ENCODE measurements at regions not wholly inside any gene's neighbourhood (a gene's known extent, or its start where the extent isn't known, plus 50 kb on each side); places are given as distances from the start of the nearest gene placed in this dataset.
A peak's percentile ranks its signal among the peaks of the same experiment; 100 is the strongest.

DNA sequence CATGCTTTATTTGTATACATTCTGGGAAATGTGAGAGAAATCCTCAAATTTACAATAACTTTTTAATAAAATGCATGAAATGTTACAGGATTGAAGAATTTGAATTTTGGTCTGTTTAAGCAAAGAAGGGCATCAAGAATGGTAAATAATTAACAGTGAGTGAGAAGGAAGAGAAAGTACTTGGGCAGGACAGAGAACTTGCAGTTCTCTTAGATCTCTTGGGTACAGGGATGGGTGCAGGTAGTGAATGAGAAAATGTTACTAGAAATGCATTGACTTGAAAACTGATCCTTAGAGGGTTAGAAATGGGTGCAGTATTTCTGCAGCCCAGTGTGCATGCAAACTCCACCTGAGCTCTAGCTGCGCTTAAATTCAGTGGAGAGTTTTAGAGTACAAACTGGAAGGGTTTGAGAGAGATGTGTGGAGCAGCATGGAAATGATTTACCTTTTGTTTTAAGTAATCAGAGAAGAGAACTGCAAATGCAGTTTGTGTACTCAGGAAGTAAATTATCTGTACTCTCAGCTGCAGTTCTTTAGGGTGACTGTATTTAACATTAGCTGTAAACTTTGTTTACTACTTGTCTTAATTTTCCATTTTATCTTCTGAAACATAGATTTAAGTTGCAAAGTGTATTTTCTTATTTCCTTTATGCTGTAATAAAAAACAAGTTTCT lies 51.0 kb upstream of the RAB27B start:
- Histone ChIP-seq H2AK9ac (replicated peaks; ENCODE audit: low read depth, low read length, poor library complexity) (no peak overlapping the region), H2AFZ (replicated peaks; ENCODE audit: low read length, poor library complexity) (peak overlapping the region; percentile 52), H3K9me1 (ENCODE audit: insufficient read depth, low read length) (peaks cover 14% of the 10 kb centered on the region), H3K4me2 (ENCODE audit: low read depth, low read length) (peak overlapping the region; percentile 25), H2BK15ac (ENCODE audit: low read depth, low read length) (peak overlapping the region; percentile 65; the same call in 1 of the 3 replicates), H3K56ac (ENCODE audit: extremely low read depth, insufficient read depth, low read length) (no peak overlapping the region), H3K9me3 (ENCODE audit: control insufficient read depth, insufficient read depth, low read length) (no peaks in the 10 kb centered on the region), H2BK120ac (ENCODE audit: low read depth, low read length) (peak overlapping the region; percentile 95), H3K79me1 (ENCODE audit: low read depth in 1 of 2, low read length in 2 of 2) (no peaks in the 10 kb centered on the region), H3K36me3 (ENCODE audit: control insufficient read depth, insufficient read depth, low read length) (no peaks in the 10 kb centered on the region), H3K18ac (ENCODE audit: low read depth, low read length) (peak overlapping the region; percentile 82), H4K8ac (ENCODE audit: low read depth in 2 of 2, low read length in 2 of 2) (peak overlapping the region in 1 of 2 experiments; percentile 90; a peak in 3 of 4 replicates), H3K4ac (ENCODE audit: low read depth, low read length) (peak overlapping the region; percentile 93; the same call in 1 of the 2 replicates), H4K91ac (ENCODE audit: insufficient read depth, low read depth, low read length) (peak overlapping the region; percentile 38; the same call in 1 of the 2 replicates), H2AK5ac (ENCODE audit: low read depth, low read length) (peak overlapping the region; percentile 15; the same call in 1 of the 2 replicates), H3K14ac (replicated peaks; ENCODE audit: low read depth, low read length) (peak overlapping the region; percentile 48), H3K27ac (ENCODE audit: insufficient read depth, low read length) (peak overlapping the region; percentile 67; the same call in 1 of the 2 replicates), H3K4me3 (ENCODE audit: insufficient read depth, low read depth, low read length) (no peak overlapping the region), H2BK20ac (ENCODE audit: low read depth, low read length) (peak overlapping the region; percentile 88; the same call in 1 of the 2 replicates), H3K4me1 (ENCODE audit: control insufficient read depth, insufficient read depth, low read length) (peaks cover 16% of the 10 kb centered on the region), H4K20me1 (ENCODE audit: insufficient read depth, low read length) (no peaks in the 10 kb centered on the region), H3K27me3 (ENCODE audit: control insufficient read depth, insufficient read depth, low read length) (no peaks in the 10 kb centered on the region), H2BK5ac (ENCODE audit: low read depth, low read length, poor library complexity, severe bottlenecking) (peak overlapping the region; percentile 92), H3K23ac (ENCODE audit: low read depth, low read length) (no peak overlapping the region), H3K9ac (ENCODE audit: low read depth, low read length) (no peak overlapping the region), H4K5ac (ENCODE audit: low read depth, low read length) (peak overlapping the region; percentile 77; the same call in 1 of the 2 replicates)
- 100% methylated on average over 1 of the region's 1 CpG; no CpG with 5 or more reads in 1 of the 2 experiments for WGBS, 2 experiments (ENCODE audit: extremely low coverage in 2 of 2, insufficient read length in 1 of 2)
- dilution Hi-C loops (cut with HindIII; ENCODE audit: low sequenced_read_pairs, unreplicated experiment): no loop called here
- ChIA-PET POLR2A (ENCODE audit: unreplicated experiment) (no interaction called here), CTCF (no interaction called here)
- no TSS peak for BruUV-seq (replicated peaks)
- ATAC-seq (ENCODE audit: low read depth): no peak
- no peak for DNase-seq
- TF ChIP-seq FOS (IDR thresholded peaks at IDR 0.05; ENCODE audit: low read depth, low read length): no peak
- TF ChIP-seq, protein P1, sequence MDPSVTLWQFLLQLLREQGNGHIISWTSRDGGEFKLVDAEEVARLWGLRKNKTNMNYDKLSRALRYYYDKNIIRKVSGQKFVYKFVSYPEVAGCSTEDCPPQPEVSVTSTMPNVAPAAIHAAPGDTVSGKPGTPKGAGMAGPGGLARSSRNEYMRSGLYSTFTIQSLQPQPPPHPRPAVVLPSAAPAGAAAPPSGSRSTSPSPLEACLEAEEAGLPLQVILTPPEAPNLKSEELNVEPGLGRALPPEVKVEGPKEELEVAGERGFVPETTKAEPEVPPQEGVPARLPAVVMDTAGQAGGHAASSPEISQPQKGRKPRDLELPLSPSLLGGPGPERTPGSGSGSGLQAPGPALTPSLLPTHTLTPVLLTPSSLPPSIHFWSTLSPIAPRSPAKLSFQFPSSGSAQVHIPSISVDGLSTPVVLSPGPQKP (IDR thresholded peaks at IDR 0.05; ENCODE audit: borderline replicate concordance, low read depth, low read length): no peak
- TF ChIP-seq MXI1 (IDR thresholded peaks at IDR 0.05; ENCODE audit: borderline replicate concordance, low read depth, low read length): no peak
- no peak for TF ChIP-seq RFX5 (IDR thresholded peaks at IDR 0.05; ENCODE audit: low read depth, low read length)
- no peak for TF ChIP-seq CTCF (conservative IDR thresholded peaks at IDR 0.05; ENCODE audit: low read depth, low read length)
- TF ChIP-seq, protein P2, sequence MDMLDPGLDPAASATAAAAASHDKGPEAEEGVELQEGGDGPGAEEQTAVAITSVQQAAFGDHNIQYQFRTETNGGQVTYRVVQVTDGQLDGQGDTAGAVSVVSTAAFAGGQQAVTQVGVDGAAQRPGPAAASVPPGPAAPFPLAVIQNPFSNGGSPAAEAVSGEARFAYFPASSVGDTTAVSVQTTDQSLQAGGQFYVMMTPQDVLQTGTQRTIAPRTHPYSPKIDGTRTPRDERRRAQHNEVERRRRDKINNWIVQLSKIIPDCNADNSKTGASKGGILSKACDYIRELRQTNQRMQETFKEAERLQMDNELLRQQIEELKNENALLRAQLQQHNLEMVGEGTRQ (IDR thresholded peaks at IDR 0.05; ENCODE audit: low read depth, low read length): no peak
- TF ChIP-seq BHLHE40 (IDR thresholded peaks at IDR 0.05; ENCODE audit: low read depth, low read length): no peak
- in situ Hi-C loops (cut with MboI; ENCODE audit: low sequenced_read_pairs): loop anchor here (5.0 kb wide), 1 partner anchor 185 kb away; no protein-coding TSS in a partner anchor
- intact Hi-C loops (cut with micrococcal nuclease): loop anchor here (5.0 kb wide), 2 partner anchors 85 to 185 kb away; no protein-coding TSS in a partner anchor
